Endothelial cell of umbilical vein (primary cell): ENCODE measurements at regions not wholly inside any gene's neighbourhood (a gene's known extent, or its start where the extent isn't known, plus 50 kb on each side); places are given as distances from the start of the nearest gene placed in this dataset.

Source experiments
- BruUV-seq: library from RNA; stranded (reverse); fragments of 400-500 nt; replicated peaks from 2 replicates; lab custom pipeline; 2021; lab: Mats Ljungman, UMichigan
- CTCF ChIA-PET: fragments of 300-600, 350-600 bp; sonication (Branson Sonifier 250); formaldehyde crosslinking; loops from one replicate; lab custom pipeline; 2021; ENCODE audit warnings: antibody characterized with exemption, inconsistent platforms; lab: Charles Lee
- POLR2A ChIA-PET: fragments of 300-600, 350-600 bp; sonication (Branson Sonifier 250); formaldehyde crosslinking; loops from one replicate; lab custom pipeline; 2021; ENCODE audit warnings: antibody characterized with exemption, inconsistent platforms; lab: Charles Lee
- DNase-seq: peaks from one replicate; pipeline ENCODE4 v3.0.0-alpha.2; 2011; ENCODE audit warnings: low read depth, low spot score
- FAIRE-seq: peaks from 2 replicates; lab custom pipeline; 2011; peaks lifted over from hg19 to GRCh38; lab: Jason Lieb, UNC
- H2AFZ ChIP-seq: 2 replicates; pipeline ENCODE4 v1.6.0; 2012; ENCODE audit warnings: low read depth, low read length, control low read depth, inconsistent platforms
- H3K27ac ChIP-seq: 2 replicates; pipeline ENCODE4 v1.5.1; 2011; ENCODE audit warnings: low read depth, mild to moderate bottlenecking, control low read depth, low read length, moderate library complexity; ENCODE audit not compliant: insufficient read depth
- H3K27me3 ChIP-seq, 2 experiments: 2 replicates each; pipeline versions ENCODE4 v1.6.0 to v1.6.1; 2011; ENCODE audit warnings: low read length in 2 of 2, mixed read lengths in 1 of 2; ENCODE audit not compliant: control insufficient read depth in 2 of 2, insufficient read depth in 2 of 2
- H3K36me3 ChIP-seq, 2 experiments: 2 replicates in 1 of 2; 3 replicates in 1 of 2; pipeline ENCODE4 v1.5.1; 2011; ENCODE audit warnings: low read length in 2 of 2, mild to moderate bottlenecking in 1 of 2, moderate library complexity in 1 of 2; ENCODE audit not compliant: control insufficient read depth in 2 of 2, insufficient read depth in 2 of 2; ENCODE audit errors: extremely low read depth in 1 of 2
- H3K4me1 ChIP-seq: 3 replicates; pipeline ENCODE4 v1.5.1; 2011; ENCODE audit warnings: mild to moderate bottlenecking, low read length; ENCODE audit not compliant: control insufficient read depth, insufficient read depth; ENCODE audit errors: extremely low read depth
- H3K4me2 ChIP-seq: 2 replicates; pipeline ENCODE4 v1.6.1; 2011; ENCODE audit warnings: low read length, control low read depth, mixed read lengths; ENCODE audit not compliant: insufficient read depth
- H3K4me3 ChIP-seq, 3 experiments: fragments of 200-600 bp in 1 of 3; sonication (generic), shearing (Covaris generic) in 1 of 3; replicated peaks in 1 of 3; 2 replicates each; pipeline ENCODE4 v1.5.1; 2011 to 2016; ENCODE audit warnings: control low read depth in 3 of 3, low read length in 3 of 3, mild to moderate bottlenecking in 2 of 3, inconsistent platforms in 1 of 3, low read depth in 1 of 3, moderate library complexity in 1 of 3; ENCODE audit not compliant: insufficient read depth in 1 of 3
- H3K79me2 ChIP-seq: 2 replicates; pipeline ENCODE4 v1.6.0; 2012; ENCODE audit warnings: low read length, inconsistent platforms; ENCODE audit not compliant: control insufficient read depth, insufficient read depth
- H3K9ac ChIP-seq: replicated peaks from 2 replicates; pipeline ENCODE3; 2011; ENCODE audit warnings: low read length, control low read depth; ENCODE audit not compliant: insufficient read depth; ENCODE audit errors: extremely low read depth
- H3K9me1 ChIP-seq: replicated peaks from 3 replicates; pipeline ENCODE4 v1.6.0; 2011; ENCODE audit warnings: mild to moderate bottlenecking, low read length; ENCODE audit not compliant: control insufficient read depth, insufficient read depth; ENCODE audit errors: extremely low read depth
- H3K9me3 ChIP-seq: replicated peaks from 2 replicates; pipeline ENCODE4 v1.5.1; 2012; ENCODE audit warnings: low read length, inconsistent platforms; ENCODE audit not compliant: control insufficient read depth, insufficient read depth
- H4K20me1 ChIP-seq: replicated peaks from 2 replicates; pipeline ENCODE3; 2011; ENCODE audit warnings: mild to moderate bottlenecking, low read length; ENCODE audit not compliant: control insufficient read depth, insufficient read depth; ENCODE audit errors: extremely low read depth
- CTCF ChIP-seq, 2 donors: IDR thresholded peaks; 1 replicate in 1 of 2; 2 replicates in 1 of 2; pipeline ENCODE4 v1.5.1; 2011; ENCODE audit warnings: low read length in 2 of 2, mild to moderate bottlenecking in 2 of 2, moderate library complexity in 2 of 2, control low read depth in 1 of 2, inconsistent platforms in 1 of 2, low read depth in 1 of 2; ENCODE audit not compliant: insufficient read depth in 1 of 2; ENCODE audit errors: extremely low read depth in 1 of 2
- EZH2 ChIP-seq: IDR thresholded peaks from 2 replicates; pipeline ENCODE4 v1.6.1; 2012; ENCODE audit warnings: borderline replicate concordance, low read depth, mild to moderate bottlenecking, moderate library complexity, low read length, inconsistent platforms; ENCODE audit not compliant: severe bottlenecking
- FOS ChIP-seq: IDR thresholded peaks from 2 replicates; pipeline ENCODE4 v1.6.1; 2011; ENCODE audit warnings: mild to moderate bottlenecking, low read length, moderate library complexity, borderline replicate concordance; ENCODE audit not compliant: insufficient read depth
- GATA2 ChIP-seq: IDR thresholded peaks from 2 replicates; pipeline ENCODE4 v1.7.0; 2011; ENCODE audit warnings: low read depth, mild to moderate bottlenecking, moderate library complexity, mixed read lengths, low read length; ENCODE audit not compliant: insufficient read length, insufficient read depth
- JUN ChIP-seq: IDR thresholded peaks from 2 replicates; pipeline ENCODE4 v1.6.1; 2011; ENCODE audit warnings: borderline replicate concordance, low read depth; ENCODE audit not compliant: insufficient read length, insufficient read depth
- MAX ChIP-seq: IDR thresholded peaks from 2 replicates; pipeline ENCODE4 v1.6.1; 2011; ENCODE audit not compliant: insufficient read depth, insufficient read length
- MYC ChIP-seq: IDR thresholded peaks from one replicate; pipeline ENCODE4 v1.6.1; 2011; ENCODE audit warnings: mild to moderate bottlenecking, low read depth, low read length
- POLR2A ChIP-seq: IDR thresholded peaks from 2 replicates; pipeline ENCODE4 v1.6.1; 2012; ENCODE audit warnings: low read depth, mild to moderate bottlenecking, control low read depth, low read length
- POLR2AphosphoS5 ChIP-seq: IDR thresholded peaks from 2 replicates; pipeline ENCODE4 v1.6.1; 2012; ENCODE audit warnings: low read depth, mild to moderate bottlenecking, control low read depth, low read length, moderate library complexity; ENCODE audit not compliant: insufficient read depth
- dilution Hi-C: fragments of 300-500 bp; cut with MboI; formaldehyde crosslinking; loops from one replicate; pipeline ENCODE4 v1.15.0; 2019; ENCODE audit warnings: low sequenced_read_pairs; ENCODE audit not compliant: extremely low pct_ligation_motif_present
- intact Hi-C: fragments of 100-400 bp; cut with micrococcal nuclease; formaldehyde crosslinking; loops from one replicate; pipeline ENCODE4 v1.10.0; 2022

GRCh38 chr1:2879026-2879425 is 77.5 kb upstream of the TTC34 start:
- intact Hi-C loops (no loop called here), dilution Hi-C loops (no loop called here)
- Histone ChIP-seq H3K4me1 (no peaks in the 10 kb centered on the region), H3K79me2 (no peaks in the 10 kb centered on the region), H3K9me1 (no peaks in the 10 kb centered on the region), H4K20me1 (no peaks in the 10 kb centered on the region), H3K9me3 (peaks cover 3% of the 10 kb centered on the region), H3K9ac (no peak overlapping the region), H2AFZ (no peak overlapping the region), H3K27me3 (no peaks in the 10 kb centered on the region), H3K36me3 (no peaks in the 10 kb centered on the region), H3K4me3 (no peak overlapping the region), H3K27ac (no peak overlapping the region), H3K4me2 (no peak overlapping the region)
- FAIRE-seq = no peak
- POLR2A ChIA-PET = no interaction called here
- no peak for DNase-seq
- TF ChIP-seq MYC = no peak
- no peak for TF ChIP-seq GATA2
- TF ChIP-seq MAX = no peak
- no peak for TF ChIP-seq JUN
- no peak for TF ChIP-seq POLR2A
- TF ChIP-seq CTCF (IDR thresholded peaks at IDR 0.05; ENCODE audit: extremely low read depth in 1 of 2, insufficient read depth in 1 of 2, low read depth in 1 of 2, low read length in 2 of 2) = no peak
- no peak for TF ChIP-seq FOS
- CTCF ChIA-PET = no interaction called here
- BruUV-seq = no TSS peak

- dilution Hi-C loops (no loop called here), intact Hi-C loops (no loop called here)
- Histone ChIP-seq H3K4me1 (no peaks in the 10 kb centered on the region), H3K36me3 (no peaks in the 10 kb centered on the region), H3K4me3 (no peak overlapping the region), H2AFZ (no peak overlapping the region), H3K9me1 (no peaks in the 10 kb centered on the region), H3K27ac (no peak overlapping the region), H3K9ac (no peak overlapping the region), H3K4me2 (no peak overlapping the region), H3K79me2 (no peaks in the 10 kb centered on the region), H3K9me3 (peaks cover 3% of the 10 kb centered on the region), H3K27me3 (no peaks in the 10 kb centered on the region), H4K20me1 (no peaks in the 10 kb centered on the region)
- POLR2A ChIA-PET = no interaction called here
- DNase-seq = no peak
- TF ChIP-seq MYC (no peak), MAX (no peak), POLR2AphosphoS5 (no peak), GATA2 (no peak), CTCF (IDR thresholded peaks at IDR 0.05; ENCODE audit: extremely low read depth in 1 of 2, insufficient read depth in 1 of 2, low read depth in 1 of 2, low read length in 2 of 2) (no peak), JUN (no peak), FOS (no peak), POLR2A (no peak), EZH2 (no peak)
- FAIRE-seq = no peak
- BruUV-seq = no TSS peak
- CTCF ChIA-PET = no interaction called here
Observed at GRCh38 chr1:2879591-2879990, 78.1 kb upstream of the TTC34 start.
